HL-60 (cell line): ENCODE measurements at regions not wholly inside any gene's neighbourhood (a gene's known extent, or its start where the extent isn't known, plus 50 kb on each side); places are given as distances from the start of the nearest gene placed in this dataset.

Experiments used
- GABPA ChIP-seq: IDR thresholded peaks from 2 replicates; pipeline ENCODE4 v1.6.1; 2012; ENCODE audit warnings: low read depth
- POLR2AphosphoS5 ChIP-seq: IDR thresholded peaks from 2 replicates; pipeline ENCODE4 v1.6.1; 2012; ENCODE audit warnings: low read depth
- SPI1 ChIP-seq: IDR thresholded peaks from 2 replicates; pipeline ENCODE4 v1.6.1; 2012; ENCODE audit warnings: low read depth, mild to moderate bottlenecking, borderline replicate concordance
- TF ChIP-seq, protein P1 (sequence below): IDR thresholded peaks from one replicate; pipeline ENCODE4 v1.5.1; 2011; ENCODE audit warnings: low read length, control low read depth, inconsistent platforms; ENCODE audit not compliant: insufficient read depth
- TF ChIP-seq, protein P2 (sequence below): IDR thresholded peaks from 2 replicates; pipeline ENCODE4 v1.6.1; 2012; ENCODE audit warnings: low read depth; ENCODE audit not compliant: insufficient replicate concordance

DNA sequence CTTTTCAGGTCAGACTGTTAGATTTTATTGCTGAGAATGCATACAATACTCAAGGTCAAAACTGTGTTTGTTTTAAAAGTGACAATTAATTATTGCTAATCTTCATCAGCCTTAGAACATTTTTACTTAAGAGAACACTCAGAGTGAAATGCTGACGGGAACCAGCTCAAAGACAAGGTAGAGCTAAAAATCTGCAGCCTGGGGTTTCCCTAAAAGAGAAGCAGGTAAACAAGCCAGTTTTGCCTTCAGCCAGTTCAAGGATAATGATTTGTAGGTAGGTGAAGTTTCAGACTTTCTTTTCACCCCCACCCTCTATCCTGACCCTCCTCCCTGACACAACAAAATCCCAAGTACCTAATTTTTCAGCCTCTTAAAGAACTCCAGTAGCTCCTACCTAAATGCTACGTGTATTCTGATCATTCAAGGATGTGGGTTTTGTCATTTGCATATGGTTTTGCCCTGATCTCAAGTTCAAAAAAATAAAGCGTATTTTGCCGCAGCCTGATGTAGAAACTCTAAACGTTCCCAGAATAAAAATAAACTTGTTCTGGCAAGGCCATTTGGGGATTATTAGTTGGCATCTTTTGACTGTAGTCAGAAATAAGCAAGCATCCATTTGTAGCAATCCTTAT is 407.2 kb downstream of the EFNA5 start:
- TF ChIP-seq, protein P1, sequence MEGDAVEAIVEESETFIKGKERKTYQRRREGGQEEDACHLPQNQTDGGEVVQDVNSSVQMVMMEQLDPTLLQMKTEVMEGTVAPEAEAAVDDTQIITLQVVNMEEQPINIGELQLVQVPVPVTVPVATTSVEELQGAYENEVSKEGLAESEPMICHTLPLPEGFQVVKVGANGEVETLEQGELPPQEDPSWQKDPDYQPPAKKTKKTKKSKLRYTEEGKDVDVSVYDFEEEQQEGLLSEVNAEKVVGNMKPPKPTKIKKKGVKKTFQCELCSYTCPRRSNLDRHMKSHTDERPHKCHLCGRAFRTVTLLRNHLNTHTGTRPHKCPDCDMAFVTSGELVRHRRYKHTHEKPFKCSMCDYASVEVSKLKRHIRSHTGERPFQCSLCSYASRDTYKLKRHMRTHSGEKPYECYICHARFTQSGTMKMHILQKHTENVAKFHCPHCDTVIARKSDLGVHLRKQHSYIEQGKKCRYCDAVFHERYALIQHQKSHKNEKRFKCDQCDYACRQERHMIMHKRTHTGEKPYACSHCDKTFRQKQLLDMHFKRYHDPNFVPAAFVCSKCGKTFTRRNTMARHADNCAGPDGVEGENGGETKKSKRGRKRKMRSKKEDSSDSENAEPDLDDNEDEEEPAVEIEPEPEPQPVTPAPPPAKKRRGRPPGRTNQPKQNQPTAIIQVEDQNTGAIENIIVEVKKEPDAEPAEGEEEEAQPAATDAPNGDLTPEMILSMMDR: no peak
- TF ChIP-seq POLR2AphosphoS5 (no peak), GABPA (no peak), SPI1 (no peak)
- TF ChIP-seq, protein P2, sequence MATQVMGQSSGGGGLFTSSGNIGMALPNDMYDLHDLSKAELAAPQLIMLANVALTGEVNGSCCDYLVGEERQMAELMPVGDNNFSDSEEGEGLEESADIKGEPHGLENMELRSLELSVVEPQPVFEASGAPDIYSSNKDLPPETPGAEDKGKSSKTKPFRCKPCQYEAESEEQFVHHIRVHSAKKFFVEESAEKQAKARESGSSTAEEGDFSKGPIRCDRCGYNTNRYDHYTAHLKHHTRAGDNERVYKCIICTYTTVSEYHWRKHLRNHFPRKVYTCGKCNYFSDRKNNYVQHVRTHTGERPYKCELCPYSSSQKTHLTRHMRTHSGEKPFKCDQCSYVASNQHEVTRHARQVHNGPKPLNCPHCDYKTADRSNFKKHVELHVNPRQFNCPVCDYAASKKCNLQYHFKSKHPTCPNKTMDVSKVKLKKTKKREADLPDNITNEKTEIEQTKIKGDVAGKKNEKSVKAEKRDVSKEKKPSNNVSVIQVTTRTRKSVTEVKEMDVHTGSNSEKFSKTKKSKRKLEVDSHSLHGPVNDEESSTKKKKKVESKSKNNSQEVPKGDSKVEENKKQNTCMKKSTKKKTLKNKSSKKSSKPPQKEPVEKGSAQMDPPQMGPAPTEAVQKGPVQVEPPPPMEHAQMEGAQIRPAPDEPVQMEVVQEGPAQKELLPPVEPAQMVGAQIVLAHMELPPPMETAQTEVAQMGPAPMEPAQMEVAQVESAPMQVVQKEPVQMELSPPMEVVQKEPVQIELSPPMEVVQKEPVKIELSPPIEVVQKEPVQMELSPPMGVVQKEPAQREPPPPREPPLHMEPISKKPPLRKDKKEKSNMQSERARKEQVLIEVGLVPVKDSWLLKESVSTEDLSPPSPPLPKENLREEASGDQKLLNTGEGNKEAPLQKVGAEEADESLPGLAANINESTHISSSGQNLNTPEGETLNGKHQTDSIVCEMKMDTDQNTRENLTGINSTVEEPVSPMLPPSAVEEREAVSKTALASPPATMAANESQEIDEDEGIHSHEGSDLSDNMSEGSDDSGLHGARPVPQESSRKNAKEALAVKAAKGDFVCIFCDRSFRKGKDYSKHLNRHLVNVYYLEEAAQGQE: no peak
